ENCODE measurements at regions not wholly inside any gene's neighbourhood (a gene's known extent, or its start where the extent isn't known, plus 50 kb on each side); places are given as distances from the start of the nearest gene placed in this dataset.

DNA sequence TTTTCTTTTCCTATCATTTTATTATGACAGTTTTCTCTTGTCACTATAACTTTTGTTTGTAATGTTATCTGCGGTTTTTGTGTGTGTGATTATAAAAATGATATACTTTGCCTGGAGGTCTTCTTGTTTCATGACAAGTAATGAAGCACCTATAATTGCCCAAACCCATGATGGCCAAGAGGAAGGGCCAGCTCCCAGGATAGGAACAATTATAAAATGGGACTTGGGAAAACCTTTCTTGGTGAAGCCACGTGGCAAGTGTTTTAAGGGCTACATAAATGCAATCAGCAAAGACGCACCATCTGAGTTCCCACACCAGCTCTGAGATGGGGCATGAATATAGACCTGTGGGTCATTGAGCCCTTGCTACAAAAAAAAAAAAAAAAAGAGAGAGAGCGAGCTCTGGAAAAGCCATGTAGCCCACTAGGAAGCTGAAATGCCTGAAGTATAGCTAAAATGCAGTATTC, 462.6 kb upstream of the RUNX1 start:
- ATAC-seq (ENCODE audit: low FRiP score): no peak
- DNase-seq (ENCODE audit: low spot score): no peak
- TF ChIP-seq, protein P1, sequence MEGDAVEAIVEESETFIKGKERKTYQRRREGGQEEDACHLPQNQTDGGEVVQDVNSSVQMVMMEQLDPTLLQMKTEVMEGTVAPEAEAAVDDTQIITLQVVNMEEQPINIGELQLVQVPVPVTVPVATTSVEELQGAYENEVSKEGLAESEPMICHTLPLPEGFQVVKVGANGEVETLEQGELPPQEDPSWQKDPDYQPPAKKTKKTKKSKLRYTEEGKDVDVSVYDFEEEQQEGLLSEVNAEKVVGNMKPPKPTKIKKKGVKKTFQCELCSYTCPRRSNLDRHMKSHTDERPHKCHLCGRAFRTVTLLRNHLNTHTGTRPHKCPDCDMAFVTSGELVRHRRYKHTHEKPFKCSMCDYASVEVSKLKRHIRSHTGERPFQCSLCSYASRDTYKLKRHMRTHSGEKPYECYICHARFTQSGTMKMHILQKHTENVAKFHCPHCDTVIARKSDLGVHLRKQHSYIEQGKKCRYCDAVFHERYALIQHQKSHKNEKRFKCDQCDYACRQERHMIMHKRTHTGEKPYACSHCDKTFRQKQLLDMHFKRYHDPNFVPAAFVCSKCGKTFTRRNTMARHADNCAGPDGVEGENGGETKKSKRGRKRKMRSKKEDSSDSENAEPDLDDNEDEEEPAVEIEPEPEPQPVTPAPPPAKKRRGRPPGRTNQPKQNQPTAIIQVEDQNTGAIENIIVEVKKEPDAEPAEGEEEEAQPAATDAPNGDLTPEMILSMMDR (IDR thresholded peaks at IDR 0.05): no peak

DNA sequence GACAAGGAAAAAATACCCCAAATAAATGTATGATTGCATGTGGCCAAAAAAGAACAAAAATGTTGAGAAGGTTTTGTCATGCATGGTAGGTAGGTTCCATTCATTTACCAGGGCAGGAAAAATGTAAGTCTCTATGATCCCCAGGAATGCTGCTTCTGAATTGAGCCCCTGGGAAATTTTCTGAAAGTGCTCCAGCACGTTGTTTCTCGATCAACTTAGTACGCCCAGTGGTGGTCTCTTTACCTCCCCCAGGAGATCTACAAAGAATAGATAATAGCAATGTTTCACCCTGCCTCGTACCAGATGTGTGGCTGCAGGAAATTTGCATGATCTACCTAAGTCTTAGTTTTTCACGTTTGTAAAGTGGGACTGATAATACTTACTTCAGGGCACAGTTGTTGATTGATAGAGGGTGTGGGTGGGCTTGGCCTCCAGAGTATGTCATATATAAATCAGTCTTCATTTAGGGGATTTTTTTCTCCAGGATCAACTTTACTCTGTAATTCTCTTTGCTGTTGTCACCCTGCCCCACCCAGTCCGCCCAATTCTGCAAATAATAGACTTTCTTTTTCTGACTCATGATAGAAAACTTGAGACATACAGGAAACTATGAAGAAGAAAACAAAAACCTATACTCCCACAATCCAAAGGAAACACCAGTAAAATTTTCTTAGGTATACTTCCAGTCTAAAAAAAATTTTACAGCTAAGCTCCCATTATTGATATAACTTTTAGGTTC, 462.0 kb upstream of the RUNX1 start:
- TF ChIP-seq, protein P1 (IDR thresholded peaks at IDR 0.05): no peak
- DNase-seq (ENCODE audit: low spot score) (no peak), ATAC-seq (ENCODE audit: low FRiP score) (no peak)

DNA sequence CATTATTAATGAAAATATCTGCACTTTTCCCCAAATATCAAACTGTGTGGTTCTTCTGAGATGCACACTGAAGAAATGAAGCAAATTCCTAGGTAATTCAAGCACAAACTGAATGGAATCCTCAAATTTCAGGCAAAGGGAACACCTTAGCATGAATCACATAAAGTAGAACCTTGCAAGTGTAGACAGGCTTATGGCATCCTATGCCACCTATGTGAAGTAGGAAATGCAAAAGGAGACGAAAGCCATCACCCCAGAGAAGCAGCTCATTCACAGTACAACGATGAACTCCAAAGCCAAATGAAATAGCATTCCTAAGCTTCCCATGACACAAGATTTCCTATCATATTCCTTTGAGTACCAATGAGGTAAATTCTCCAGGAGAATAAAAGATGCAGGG, 461.2 kb upstream of the RUNX1 start:
- ATAC-seq (ENCODE audit: low FRiP score) (no peak), DNase-seq (ENCODE audit: low spot score) (no peak)
- TF ChIP-seq, protein P1 (IDR thresholded peaks at IDR 0.05): no peak

DNA sequence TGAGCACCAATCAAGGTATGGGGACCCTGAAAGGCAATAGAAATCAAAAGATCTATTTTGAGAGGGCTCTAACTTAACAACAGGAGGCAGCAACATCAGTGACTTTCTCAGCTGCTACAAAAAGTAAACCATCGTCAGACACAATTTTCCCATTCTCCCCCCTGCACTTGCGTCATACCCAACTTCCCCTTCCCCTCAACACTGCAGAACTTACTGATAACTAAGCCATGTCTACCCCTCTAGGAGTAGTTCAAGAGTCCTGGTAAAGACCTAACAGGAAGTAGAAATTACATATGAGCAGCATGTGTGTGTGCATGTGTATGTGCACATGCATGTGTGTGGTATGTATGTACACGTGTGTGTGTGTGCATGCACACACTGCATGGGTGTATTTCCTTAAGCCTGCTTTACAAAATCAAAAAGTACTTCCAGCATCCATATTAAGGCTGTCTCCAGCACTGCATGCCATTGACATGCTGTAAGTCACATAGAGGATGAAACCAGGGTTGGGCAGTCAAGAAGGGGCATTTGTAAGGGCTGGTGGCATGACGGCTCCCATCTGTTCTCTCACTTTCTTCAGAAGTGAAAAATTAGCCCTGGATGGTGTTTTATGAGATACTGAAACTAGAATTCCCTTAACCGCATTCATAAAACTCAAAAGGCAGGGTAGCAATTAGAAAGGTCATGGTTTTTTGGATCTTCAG, 460.1 kb upstream of the RUNX1 start:
- ATAC-seq (ENCODE audit: low FRiP score) (no peak), DNase-seq (ENCODE audit: low spot score) (no peak)
- TF ChIP-seq, protein P1 (IDR thresholded peaks at IDR 0.05): no peak

DNA sequence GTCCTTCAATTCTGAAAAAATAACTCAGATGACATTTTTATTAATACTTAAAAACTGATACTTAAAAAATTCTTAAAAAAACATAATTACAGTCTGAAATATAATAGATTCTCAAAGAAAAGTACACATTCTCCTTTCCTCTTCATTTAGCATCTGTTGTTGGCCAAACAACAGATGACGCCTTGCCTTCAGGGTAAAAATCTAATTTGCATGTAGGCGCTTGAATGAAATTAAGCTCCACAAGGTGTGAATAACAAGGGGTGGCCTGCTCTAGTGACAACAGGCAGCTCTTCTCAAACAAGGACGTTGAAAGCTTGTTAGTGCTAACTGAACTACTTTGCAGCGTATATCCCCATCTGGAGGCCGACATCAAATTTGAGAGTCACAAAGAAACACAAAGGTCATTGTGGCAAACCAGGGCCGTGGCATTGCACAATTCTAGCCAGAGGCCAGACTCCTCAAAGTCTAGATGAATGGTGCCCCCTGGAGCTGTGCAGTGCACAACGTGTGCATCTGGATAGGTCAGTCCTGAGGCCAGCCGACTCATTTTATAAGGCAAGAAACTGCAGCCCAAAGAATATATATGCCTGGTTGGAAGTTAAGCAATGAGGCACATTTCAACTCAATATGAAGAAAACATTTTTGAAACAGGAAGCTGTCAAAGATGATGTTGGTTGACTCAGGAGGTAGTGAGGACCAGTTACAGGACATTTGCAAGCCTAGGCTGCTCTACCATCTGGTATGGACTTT, 459.2 kb upstream of the RUNX1 start:
- TF ChIP-seq, protein P1 (IDR thresholded peaks at IDR 0.05): no peak
- no peak for ATAC-seq (ENCODE audit: low FRiP score)
- no peak for DNase-seq (ENCODE audit: low spot score)

DNA sequence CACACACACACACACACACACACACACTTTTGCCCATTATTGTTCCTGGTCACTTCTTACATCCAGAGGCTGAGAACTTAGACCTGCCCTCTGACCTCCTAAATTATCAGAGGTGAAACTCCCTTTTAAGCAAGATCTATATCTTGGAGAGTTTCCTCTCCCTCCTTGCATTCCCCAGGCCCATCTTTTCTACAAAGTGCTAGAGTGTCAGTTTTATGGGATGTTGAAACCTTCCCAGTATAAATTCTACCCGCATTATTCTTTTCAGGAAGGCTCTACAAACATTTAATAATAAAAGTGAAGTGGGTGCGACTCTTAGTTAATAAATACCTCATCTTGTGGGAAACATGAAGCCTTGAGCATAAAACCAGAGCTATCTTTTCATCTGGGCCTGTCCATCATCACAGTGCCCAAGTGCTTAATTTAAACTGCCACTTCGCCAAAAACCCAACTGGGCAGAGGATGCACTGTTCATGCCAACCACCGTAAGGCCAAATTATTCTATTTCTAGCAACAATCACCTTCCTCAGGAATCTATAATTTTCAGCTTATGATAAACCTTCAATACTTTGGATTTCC, 458.2 kb upstream of the RUNX1 start:
- ATAC-seq (ENCODE audit: low FRiP score) (no peak), DNase-seq (ENCODE audit: low spot score) (no peak)
- TF ChIP-seq, protein P1 (IDR thresholded peaks at IDR 0.05): no peak
